K562 (cell line): ENCODE measurements at regions not wholly inside any gene's neighbourhood (a gene's known extent, or its start where the extent isn't known, plus 50 kb on each side); places are given as distances from the start of the nearest gene placed in this dataset.

Experiments
- ATAC-seq: fragments of 200-7000 bp; cut with Tn5 transposase; 3 replicates; pipeline ENCODE4 v1.9.1; 2020; ENCODE audit warnings: moderate library complexity
- BruUV-seq: library from RNA; stranded (reverse); fragments of 400-500 nt; replicated peaks from 2 replicates; lab custom pipeline; 2021; lab: Mats Ljungman, UMichigan
- CTCF ChIA-PET: fragments of 300-600 bp; formaldehyde crosslinking; extraction: SDS; loops from one replicate; lab custom pipeline; 2021; ENCODE audit warnings: low intra/inter-chr PET ratio; lab: Yijun Ruan, JAX
- POLR2A ChIA-PET: fragments of 300-600, 350-650 bp; sonication (Branson Sonifier 250); formaldehyde crosslinking; extraction: SDS; loops from one replicate; lab custom pipeline; 2021; ENCODE audit warnings: antibody characterized with exemption, inconsistent platforms; lab: Yijun Ruan, JAX
- DNase-seq, 4 experiments: peaks; one replicate each; pipeline versions ENCODE4 v3.0.0 to v3.0.0-alpha.2; 2011 to 2018; ENCODE audit warnings: low spot score in 3 of 4, mixed read lengths in 3 of 4; ENCODE audit errors: extremely low read depth in 1 of 4
- FAIRE-seq: peaks from 2 replicates; lab custom pipeline; 2011; peaks lifted over from hg19 to GRCh38; lab: Jason Lieb, UNC
- H2AFZ ChIP-seq: 2 replicates; pipeline ENCODE4 v1.6.0; 2011; ENCODE audit warnings: low read depth, low read length, control low read depth, inconsistent platforms
- H3K27ac ChIP-seq: fragments of 200-600 bp; 3 replicates; pipeline ENCODE4 v1.8.0; 2011; ENCODE audit warnings: low read depth, mild to moderate bottlenecking, control low read depth, inconsistent platforms, low read length, moderate library complexity, mixed read lengths; ENCODE audit errors: extremely low read depth
- H3K27me3 ChIP-seq, 2 experiments: fragments of 300-600 bp in 1 of 2; 2 replicates in 1 of 2; 3 replicates in 1 of 2; pipeline versions ENCODE4 v1.6.0 to v1.8.0; 2011; ENCODE audit warnings: inconsistent platforms in 2 of 2, low read length in 2 of 2, mild to moderate bottlenecking in 1 of 2, mixed read lengths in 1 of 2, moderate library complexity in 1 of 2; ENCODE audit not compliant: control insufficient read depth in 2 of 2, insufficient read depth in 2 of 2
- H3K36me3 ChIP-seq: fragments of 300-600 bp; 3 replicates; pipeline ENCODE4 v1.8.0; 2011; ENCODE audit warnings: mild to moderate bottlenecking, low read length, inconsistent platforms; ENCODE audit not compliant: control insufficient read depth, insufficient read depth
- H3K4me1 ChIP-seq, 2 experiments: fragments of 200-600 bp in 1 of 2; replicated peaks in 1 of 2; 2 replicates in 1 of 2; 3 replicates in 1 of 2; pipeline versions ENCODE4 v1.5.1 to v1.8.0; 2011; ENCODE audit warnings: inconsistent platforms in 2 of 2, low read length in 2 of 2, mild to moderate bottlenecking in 1 of 2, mixed read lengths in 1 of 2, moderate library complexity in 1 of 2; ENCODE audit not compliant: control insufficient read depth in 2 of 2, insufficient read depth in 2 of 2
- H3K4me2 ChIP-seq: 2 replicates; pipeline ENCODE4 v1.6.1; 2011; ENCODE audit warnings: low read length, control low read depth, inconsistent platforms, mixed read lengths; ENCODE audit not compliant: insufficient read depth
- H3K4me3 ChIP-seq: fragments of 200-600 bp; sonication (generic), shearing (Covaris generic); 2 replicates; pipeline ENCODE4 v1.5.1; 2016; ENCODE audit warnings: control low read depth, inconsistent platforms
- H3K79me2 ChIP-seq: fragments of 200-600 bp; 3 replicates; pipeline ENCODE4 v1.8.0; 2011; ENCODE audit warnings: low read length, inconsistent platforms; ENCODE audit not compliant: control insufficient read depth, insufficient read depth
- H3K9ac ChIP-seq, 2 experiments: 2 replicates each; pipeline versions ENCODE4 v1.6.0 to v1.6.1; 2011; ENCODE audit warnings: low read depth in 2 of 2, low read length in 2 of 2, control low read depth in 1 of 2, inconsistent platforms in 1 of 2, mild to moderate bottlenecking in 1 of 2, mixed read lengths in 1 of 2; ENCODE audit not compliant: insufficient read depth in 1 of 2
- H3K9me1 ChIP-seq: one replicate; pipeline ENCODE4 v1.6.0; 2011; ENCODE audit warnings: inconsistent platforms, mild to moderate bottlenecking, low read length, moderate library complexity; ENCODE audit not compliant: control insufficient read depth, insufficient read depth
- H3K9me3 ChIP-seq: replicated peaks from 2 replicates; pipeline ENCODE4 v1.5.1; 2011; ENCODE audit warnings: low read depth, low read length, inconsistent platforms; ENCODE audit not compliant: control insufficient read depth, insufficient read depth
- H4K20me1 ChIP-seq: replicated peaks from 2 replicates; pipeline ENCODE4 v1.6.1; 2011; ENCODE audit warnings: low read length, inconsistent platforms, mixed read lengths; ENCODE audit not compliant: control insufficient read depth, insufficient read depth
- BMI1 ChIP-seq: fragments of 150-350 bp; IDR thresholded peaks from 2 replicates; pipeline ENCODE4 v1.6.1; 2014; ENCODE audit warnings: low read length
- E2F3 ChIP-seq: fragments of 250-450 bp; sonication (Bioruptor Pico); IDR thresholded peaks from 2 replicates; pipeline ENCODE4 v1.4.0; 2020; ENCODE audit warnings: mild to moderate bottlenecking
- E2F4 ChIP-seq: sonication (generic); formaldehyde crosslinking; IDR thresholded peaks from 2 replicates; pipeline ENCODE4 v1.8.0; 2022; ENCODE audit warnings: mild to moderate bottlenecking, low read depth, missing genetic modification reagents
- ELK3 ChIP-seq: fragments of 450-650 bp; formaldehyde crosslinking; IDR thresholded peaks from 2 replicates; pipeline ENCODE4 v1.4.0; 2020; ENCODE audit warnings: mild to moderate bottlenecking
- HBP1 ChIP-seq: fragments of 450-650 bp; formaldehyde crosslinking; IDR thresholded peaks from 2 replicates; pipeline ENCODE4 v1.4.0; 2022; ENCODE audit warnings: missing genetic modification characterization
- HES1 ChIP-seq: fragments of 450-650 bp; IDR thresholded peaks from 2 replicates; pipeline ENCODE4 v1.6.1; 2016; ENCODE audit warnings: low read depth, mild to moderate bottlenecking, moderate library complexity
- HMG20B ChIP-seq: fragments of 250-450 bp; sonication (Bioruptor Pico); IDR thresholded peaks from 2 replicates; pipeline ENCODE4 v1.5.0; 2021; ENCODE audit warnings: mild to moderate bottlenecking
- HNRNPLL ChIP-seq: fragments of 200-400 bp; formaldehyde crosslinking; IDR thresholded peaks from 2 replicates; pipeline ENCODE4 v1.6.1; 2017; ENCODE audit warnings: low read length, low read depth, mild to moderate bottlenecking; ENCODE audit not compliant: poor library complexity, severe bottlenecking
- JUND ChIP-seq, 2 experiments: IDR thresholded peaks; 2 replicates in 1 of 2; 3 replicates in 1 of 2; pipeline ENCODE4 v1.6.1; 2011; ENCODE audit warnings: borderline replicate concordance in 2 of 2, low read depth in 2 of 2, low read length in 2 of 2, improper control_type of control experiment in 1 of 2, missing biosample characterization in 1 of 2, missing genetic modification characterization in 1 of 2, missing genetic modification reagents in 1 of 2
- MEF2D ChIP-seq: conservative IDR thresholded peaks from 2 replicates; pipeline ENCODE4 v1.6.1; 2016; ENCODE audit warnings: low read depth, missing genetic modification characterization, missing compliant biosample characterization
- RFX7 ChIP-seq: fragments of 250-450 bp; sonication (Bioruptor Pico); IDR thresholded peaks from 2 replicates; pipeline ENCODE4 v1.5.1; 2021; ENCODE audit warnings: mild to moderate bottlenecking
- SREBF1 ChIP-seq: fragments of 150-350 bp; IDR thresholded peaks from 2 replicates; pipeline ENCODE4 v1.6.1; 2014; ENCODE audit warnings: antibody characterized with exemption, low read depth, low read length, borderline replicate concordance
- SRF ChIP-seq, 2 experiments: fragments of 250-450, 450-650 bp in 1 of 2; sonication (Bioruptor Pico) in 1 of 2; sonication (generic) in 1 of 2; formaldehyde crosslinking; IDR thresholded peaks; 2 replicates each; pipeline versions ENCODE4 v1.5.0 to v1.5.1; 2020 to 2022; ENCODE audit warnings: mild to moderate bottlenecking in 1 of 2, missing genetic modification reagents in 1 of 2
- TFAP4 ChIP-seq: sonication (generic); formaldehyde crosslinking; IDR thresholded peaks from 2 replicates; pipeline ENCODE4 v1.8.0; 2022; ENCODE audit warnings: missing genetic modification reagents, mild to moderate bottlenecking, moderate library complexity, borderline replicate concordance
- ZKSCAN8 ChIP-seq: fragments of 200-800 bp; sonication (Bioruptor generic); IDR thresholded peaks from 2 replicates; pipeline ENCODE4 v1.6.1; 2016; ENCODE audit warnings: missing genetic modification characterization, missing compliant biosample characterization
- ZNF282 ChIP-seq: sonication (generic); formaldehyde crosslinking; IDR thresholded peaks from 2 replicates; pipeline ENCODE4 v1.8.1; 2023; ENCODE audit warnings: missing genetic modification reagents
- ZNF561 ChIP-seq: fragments of 450-650 bp; formaldehyde crosslinking; conservative IDR thresholded peaks from 2 replicates; pipeline ENCODE4 v1.4.0; 2020; ENCODE audit warnings: mild to moderate bottlenecking, moderate library complexity
- ZSCAN29 ChIP-seq: fragments of 450-650 bp; IDR thresholded peaks from 2 replicates; pipeline ENCODE4 v1.6.1; 2017
- in situ Hi-C: fragments of 300-500 bp; cut with MboI; formaldehyde crosslinking; loops from 4 replicates; pipeline ENCODE4 v1.15.0; 2018; ENCODE audit warnings: inconsistent platforms, mixed read lengths
- intact Hi-C: fragments of 100-400 bp; cut with micrococcal nuclease; formaldehyde crosslinking; loops from 2 replicates; pipeline ENCODE4 v1.14.2; 2022

- no peaks in the 10 kb centered on the region for H3K27me3 ChIP-seq
- DNase-seq (no peak), ATAC-seq (no peak), FAIRE-seq (no peak)
- no TSS peak for BruUV-seq
- in situ Hi-C loops (no loop called here), intact Hi-C loops (no loop called here)
- no peak overlapping the region for H3K27ac ChIP-seq
- TF ChIP-seq RFX7 (no peak), E2F3 (CRISPR knock-in tag) (no peak), HNRNPLL (no peak), E2F4 (CRISPR knock-in tag) (no peak), MEF2D (tag) (no peak), HMG20B (CRISPR knock-in tag) (no peak), ELK3 (CRISPR knock-in tag) (no peak), TFAP4 (CRISPR knock-in tag) (no peak), SREBF1 (no peak), JUND (IDR thresholded peaks at IDR 0.05; ENCODE audit: borderline replicate concordance, low read depth, low read length) (no peak), JUND (tag; IDR thresholded peaks at IDR 0.05; ENCODE audit: borderline replicate concordance, low read depth, low read length) (no peak), HES1 (no peak), SRF (CRISPR knock-in tag; IDR thresholded peaks at IDR 0.05) (no peak), HBP1 (no peak), ZNF282 (CRISPR knock-in tag) (no peak), ZNF561 (CRISPR knock-in tag) (no peak), ZSCAN29 (no peak), ZKSCAN8 (no peak), BMI1 (no peak)
- H3K9me3 ChIP-seq, result no peaks in the 10 kb centered on the region
- H3K9me1 ChIP-seq, result no peaks in the 10 kb centered on the region
- no peaks in the 10 kb centered on the region for H3K36me3 ChIP-seq
- no peaks in the 10 kb centered on the region for H3K79me2 ChIP-seq
- H2AFZ ChIP-seq, result no peak overlapping the region
- no peaks in the 10 kb centered on the region for H4K20me1 ChIP-seq
- H3K4me1 ChIP-seq, result no peaks in the 10 kb centered on the region
- H3K4me3 ChIP-seq, result no peak overlapping the region
- CTCF ChIA-PET, result no interaction called here
- H3K4me2 ChIP-seq, result no peak overlapping the region
- H3K9ac ChIP-seq, result no peak overlapping the region
- POLR2A ChIA-PET, result no interaction called here
Measured at GRCh38 chr4:97106161-97106560, 1037.1 kb downstream of the STPG2 start.
